ENCODE measurements at regions not wholly inside any gene's neighbourhood (a gene's known extent, or its start where the extent isn't known, plus 50 kb on each side); places are given as distances from the start of the nearest gene placed in this dataset.

GRCh38 chrX:20347481-20347880, 80.8 kb upstream of the RPS6KA3 start:
- DNase-seq (ENCODE audit: low read depth) = no peak
- TF ChIP-seq CTCF (IDR thresholded peaks at IDR 0.05; ENCODE audit: insufficient read depth, low read depth, low read length, missing control alignments) = no peak
- no peak overlapping the region for H3K4me3 ChIP-seq (ENCODE audit: low read length)

GRCh38 chrX:20333672-20334071, 67.0 kb upstream of the RPS6KA3 start:
- no peak for DNase-seq (ENCODE audit: low read depth)

GRCh38 chrX:20330545-20330944, 63.8 kb upstream of the RPS6KA3 start:
- TF ChIP-seq CTCF (IDR thresholded peaks at IDR 0.05; ENCODE audit: insufficient read depth, low read depth, low read length, missing control alignments) = no peak
- no peak for DNase-seq (ENCODE audit: low read depth)
- H3K4me3 ChIP-seq (ENCODE audit: low read length) = no peak overlapping the region

More at GRCh38 chrX:20333672-20334071, 67.0 kb upstream of the RPS6KA3 start:
- TF ChIP-seq CTCF (IDR thresholded peaks at IDR 0.05; ENCODE audit: insufficient read depth, low read depth, low read length, missing control alignments) = no peak
- no peak overlapping the region for H3K4me3 ChIP-seq (ENCODE audit: low read length)

GRCh38 chrX:20329435-20329834, 62.7 kb upstream of the RPS6KA3 start:
- no peak overlapping the region for H3K4me3 ChIP-seq (ENCODE audit: low read length)
- no peak for TF ChIP-seq CTCF (IDR thresholded peaks at IDR 0.05; ENCODE audit: insufficient read depth, low read depth, low read length, missing control alignments)
- no peak for DNase-seq (ENCODE audit: low read depth)

- TF ChIP-seq CTCF (IDR thresholded peaks at IDR 0.05; ENCODE audit: insufficient read depth, low read depth, low read length, missing control alignments) = no peak
- DNase-seq (ENCODE audit: low read depth) = no peak
- H3K4me3 ChIP-seq (ENCODE audit: low read length) = no peak overlapping the region
Observed at GRCh38 chrX:20325786-20326388, 59.2 kb upstream of the RPS6KA3 start.

GRCh38 chrX:20322887-20323286, 56.2 kb upstream of the RPS6KA3 start:
- no peak for DNase-seq (ENCODE audit: low read depth)
- no peak overlapping the region for H3K4me3 ChIP-seq (ENCODE audit: low read length)
- no peak for TF ChIP-seq CTCF (IDR thresholded peaks at IDR 0.05; ENCODE audit: insufficient read depth, low read depth, low read length, missing control alignments)

- no peak for DNase-seq (ENCODE audit: low read depth)
- no peak overlapping the region for H3K4me3 ChIP-seq (ENCODE audit: low read length)
- no peak for TF ChIP-seq CTCF (IDR thresholded peaks at IDR 0.05; ENCODE audit: insufficient read depth, low read depth, low read length, missing control alignments)
Observed at GRCh38 chrX:20320461-20321159, 53.9 kb upstream of the RPS6KA3 start.
